ENCODE measurements at regions not wholly inside any gene's neighbourhood (a gene's known extent, or its start where the extent isn't known, plus 50 kb on each side); places are given as distances from the start of the nearest gene placed in this dataset.
A peak's percentile ranks its signal among the peaks of the same experiment; 100 is the strongest.

DNA sequence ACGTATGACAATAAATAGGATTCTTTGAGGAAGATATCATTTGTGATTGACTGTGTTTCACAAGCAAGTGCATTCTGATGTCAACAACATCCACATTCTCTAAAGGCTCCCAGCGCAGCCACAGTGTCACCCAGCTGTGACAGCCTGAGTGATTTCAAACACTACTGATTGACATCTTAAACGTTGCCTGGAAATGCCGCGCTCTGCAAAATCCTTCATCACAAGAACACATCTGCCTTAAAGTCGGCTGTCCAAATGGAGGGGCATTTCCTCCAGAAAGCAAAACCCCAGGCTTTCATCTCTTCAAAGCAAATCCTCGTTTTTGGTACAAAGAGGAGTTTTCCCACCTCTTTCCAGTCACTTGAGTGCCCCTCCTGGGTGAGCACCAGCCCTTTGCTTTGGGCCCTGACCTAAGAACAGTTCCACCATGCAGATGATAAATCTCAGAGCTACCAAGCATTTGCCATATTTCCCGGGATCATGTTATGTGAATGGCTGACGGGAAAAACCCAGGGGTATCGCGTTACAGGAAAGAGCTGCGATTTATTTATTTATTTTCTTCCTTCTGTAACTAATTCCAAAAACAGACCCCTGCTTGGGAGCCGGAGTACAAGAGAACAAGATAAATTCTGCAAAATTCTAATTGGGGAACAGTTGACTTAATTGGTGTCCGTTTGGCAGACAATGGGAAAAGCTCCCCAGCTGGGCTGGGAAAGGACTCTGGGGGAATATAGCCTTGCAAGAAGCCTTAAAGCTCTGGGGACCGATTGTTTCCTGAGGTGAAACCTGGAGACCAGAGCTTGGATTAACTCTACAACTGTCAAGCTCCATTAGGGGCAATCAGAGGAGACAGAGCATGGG is 703.8 kb upstream of the NR2F2 start:
- DNase-seq: peak; percentile 39
- Histone ChIP-seq H2BK5ac (ENCODE audit: low read length) (no peak overlapping the region), H3K4me1 (ENCODE audit: control insufficient read depth, low read depth, low read length) (no peaks in the 10 kb centered on the region), H3K27ac (ENCODE audit: low read depth, low read length) (no peak overlapping the region), H2BK120ac (ENCODE audit: low read depth, low read length) (no peak overlapping the region), H2BK15ac (replicated peaks; ENCODE audit: low read depth) (no peak overlapping the region), H4K8ac (ENCODE audit: low read depth, low read length) (no peak overlapping the region), H3K23ac (ENCODE audit: low read length) (no peak overlapping the region), H3K79me2 (ENCODE audit: control insufficient read depth, insufficient read depth, low read length) (no peaks in the 10 kb centered on the region), H4K5ac (ENCODE audit: low read length) (no peak overlapping the region), H3K36me3 (ENCODE audit: control insufficient read depth, insufficient read depth, low read length) (no peaks in the 10 kb centered on the region), H3K56ac (ENCODE audit: low read length) (no peak overlapping the region), H3K4ac (ENCODE audit: low read depth, low read length) (no peak overlapping the region), H3K27me3 (ENCODE audit: insufficient read depth, low read length, poor library complexity) (no peaks in the 10 kb centered on the region), H3K4me2 (ENCODE audit: low read length) (no peak overlapping the region), H3K79me1 (ENCODE audit: low read length) (no peaks in the 10 kb centered on the region), H3K4me3 (ENCODE audit: low read length) (no peak overlapping the region), H3K9ac (ENCODE audit: low read length) (no peak overlapping the region), H2AK5ac (ENCODE audit: low read length) (no peak overlapping the region), H3K18ac (ENCODE audit: low read length) (no peak overlapping the region)
- no CpG with 5 or more reads among the region's 15 CpGs for WGBS (ENCODE audit: extremely low coverage, insufficient coverage, low lambda C conversion rate)

DNA sequence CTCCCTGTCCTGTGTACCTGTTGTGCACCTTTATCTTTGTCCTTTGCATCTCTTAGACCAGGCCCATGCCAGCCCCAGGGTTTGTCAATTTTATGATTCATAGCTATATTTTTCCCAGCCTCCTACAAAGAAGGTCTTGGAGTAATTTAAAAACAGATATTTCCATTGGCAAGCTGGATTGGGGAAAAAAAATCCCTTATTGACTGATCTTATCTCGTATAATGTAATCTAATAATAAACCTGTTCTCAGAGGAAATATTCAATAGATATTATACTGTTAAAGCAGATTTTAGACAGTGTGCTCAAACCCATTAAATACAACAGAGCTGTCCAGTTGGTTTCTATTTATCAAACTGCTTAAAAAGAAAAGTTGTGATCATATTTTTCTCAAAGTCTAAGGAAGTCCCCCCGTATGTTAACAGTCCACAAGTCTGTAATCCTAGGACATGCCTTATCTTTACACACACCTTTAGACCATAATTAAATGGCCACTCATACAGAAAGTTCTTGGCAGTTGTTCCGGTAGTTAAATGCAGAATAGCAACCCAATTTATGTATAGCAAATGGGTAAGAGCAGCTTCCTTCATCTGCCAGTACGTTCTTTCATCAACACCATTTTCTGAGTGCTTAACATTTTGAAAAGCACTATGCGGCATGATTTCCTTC is 700.9 kb upstream of the NR2F2 start:
- Histone ChIP-seq H3K4ac (ENCODE audit: low read depth, low read length) (no peak overlapping the region), H3K56ac (ENCODE audit: low read length) (no peak overlapping the region), H3K27ac (ENCODE audit: low read depth, low read length) (no peak overlapping the region), H3K23ac (ENCODE audit: low read length) (no peak overlapping the region), H3K18ac (ENCODE audit: low read length) (no peak overlapping the region), H2BK15ac (replicated peaks; ENCODE audit: low read depth) (no peak overlapping the region), H4K5ac (ENCODE audit: low read length) (no peak overlapping the region), H4K8ac (ENCODE audit: low read depth, low read length) (no peak overlapping the region), H2BK5ac (ENCODE audit: low read length) (no peak overlapping the region), H3K79me1 (ENCODE audit: low read length) (no peaks in the 10 kb centered on the region), H3K79me2 (ENCODE audit: control insufficient read depth, insufficient read depth, low read length) (no peaks in the 10 kb centered on the region), H3K36me3 (ENCODE audit: control insufficient read depth, insufficient read depth, low read length) (no peaks in the 10 kb centered on the region), H3K9ac (ENCODE audit: low read length) (no peak overlapping the region), H3K27me3 (ENCODE audit: insufficient read depth, low read length, poor library complexity) (no peaks in the 10 kb centered on the region), H2AK5ac (ENCODE audit: low read length) (no peak overlapping the region), H3K4me2 (ENCODE audit: low read length) (no peak overlapping the region), H3K4me1 (ENCODE audit: control insufficient read depth, low read depth, low read length) (no peaks in the 10 kb centered on the region), H3K4me3 (ENCODE audit: low read length) (no peak overlapping the region), H2BK120ac (ENCODE audit: low read depth, low read length) (no peak overlapping the region)
- DNase-seq: no peak
- WGBS (ENCODE audit: extremely low coverage, insufficient coverage, low lambda C conversion rate): no CpG with 5 or more reads among the region's 5 CpGs

GRCh38 chr15:95630683-95631082 is 699.8 kb upstream of the NR2F2 start:
- Histone ChIP-seq H3K79me2 (ENCODE audit: control insufficient read depth, insufficient read depth, low read length) (no peaks in the 10 kb centered on the region), H2BK120ac (ENCODE audit: low read depth, low read length) (no peak overlapping the region), H3K4me3 (ENCODE audit: low read length) (no peak overlapping the region)

GRCh38 chr15:95635666-95636065 is 694.8 kb upstream of the NR2F2 start:
- H3K18ac ChIP-seq (ENCODE audit: low read length): no peak overlapping the region
- no CpG with 5 or more reads among the region's 2 CpGs for WGBS (ENCODE audit: extremely low coverage, insufficient coverage, low lambda C conversion rate)
- H2BK15ac ChIP-seq (replicated peaks; ENCODE audit: low read depth): no peak overlapping the region
- DNase-seq: no peak
- H2BK120ac ChIP-seq (ENCODE audit: low read depth, low read length): no peak overlapping the region
- H3K4me2 ChIP-seq (ENCODE audit: low read length): no peak overlapping the region
- H3K27me3 ChIP-seq (ENCODE audit: insufficient read depth, low read length, poor library complexity): no peaks in the 10 kb centered on the region
- no peak overlapping the region for H3K27ac ChIP-seq (ENCODE audit: low read depth, low read length)
- H2AK5ac ChIP-seq (ENCODE audit: low read length): no peak overlapping the region
- H4K8ac ChIP-seq (ENCODE audit: low read depth, low read length): no peak overlapping the region
- H3K9ac ChIP-seq (ENCODE audit: low read length): no peak overlapping the region
- no peaks in the 10 kb centered on the region for H3K79me1 ChIP-seq (ENCODE audit: low read length)
- no peaks in the 10 kb centered on the region for H3K36me3 ChIP-seq (ENCODE audit: control insufficient read depth, insufficient read depth, low read length)
- no peak overlapping the region for H3K4me3 ChIP-seq (ENCODE audit: low read length)
- no peak overlapping the region for H3K23ac ChIP-seq (ENCODE audit: low read length)
- no peak overlapping the region for H3K56ac ChIP-seq (ENCODE audit: low read length)
- H3K4ac ChIP-seq (ENCODE audit: low read depth, low read length): no peak overlapping the region
- H3K79me2 ChIP-seq (ENCODE audit: control insufficient read depth, insufficient read depth, low read length): no peaks in the 10 kb centered on the region
- no peak overlapping the region for H4K5ac ChIP-seq (ENCODE audit: low read length)
- no peak overlapping the region for H2BK5ac ChIP-seq (ENCODE audit: low read length)
- H3K4me1 ChIP-seq (ENCODE audit: control insufficient read depth, low read depth, low read length): no peaks in the 10 kb centered on the region

More at GRCh38 chr15:95630683-95631082, 699.8 kb upstream of the NR2F2 start:
- no peak overlapping the region for H2BK5ac ChIP-seq (ENCODE audit: low read length)
- no peaks in the 10 kb centered on the region for H3K27me3 ChIP-seq (ENCODE audit: insufficient read depth, low read length, poor library complexity)
- no peak overlapping the region for H4K5ac ChIP-seq (ENCODE audit: low read length)
- no peaks in the 10 kb centered on the region for H3K79me1 ChIP-seq (ENCODE audit: low read length)
- no peak for DNase-seq
- no CpG with 5 or more reads among the region's 1 CpG for WGBS (ENCODE audit: extremely low coverage, insufficient coverage, low lambda C conversion rate)
- H3K9ac ChIP-seq (ENCODE audit: low read length): no peak overlapping the region
- H3K56ac ChIP-seq (ENCODE audit: low read length): no peak overlapping the region
- no peak overlapping the region for H3K4me2 ChIP-seq (ENCODE audit: low read length)
- H3K36me3 ChIP-seq (ENCODE audit: control insufficient read depth, insufficient read depth, low read length): no peaks in the 10 kb centered on the region
- no peak overlapping the region for H3K23ac ChIP-seq (ENCODE audit: low read length)
- H2BK15ac ChIP-seq (replicated peaks; ENCODE audit: low read depth): no peak overlapping the region
- H3K27ac ChIP-seq (ENCODE audit: low read depth, low read length): no peak overlapping the region
- no peak overlapping the region for H3K18ac ChIP-seq (ENCODE audit: low read length)
- no peak overlapping the region for H2AK5ac ChIP-seq (ENCODE audit: low read length)
- H4K8ac ChIP-seq (ENCODE audit: low read depth, low read length): no peak overlapping the region
- no peak overlapping the region for H3K4ac ChIP-seq (ENCODE audit: low read depth, low read length)
- no peaks in the 10 kb centered on the region for H3K4me1 ChIP-seq (ENCODE audit: control insufficient read depth, low read depth, low read length)

DNA sequence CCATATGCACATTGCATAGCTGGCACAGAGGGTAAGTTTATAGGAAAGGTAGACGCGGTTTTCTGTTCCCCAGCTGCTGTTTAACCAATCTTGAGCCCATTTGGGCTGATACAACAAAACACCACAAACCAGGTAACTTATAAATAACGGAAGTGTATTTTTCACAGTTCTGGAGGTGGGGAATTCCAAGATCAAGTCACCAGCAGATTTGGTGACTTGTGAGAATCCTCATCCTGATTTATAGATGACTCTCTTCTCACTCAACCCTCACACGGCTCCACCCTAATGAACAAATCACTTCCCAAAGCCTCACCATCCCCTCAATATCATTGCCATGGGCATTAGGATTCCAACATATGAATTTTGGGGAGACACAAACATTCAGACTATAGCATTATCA is 694.4 kb upstream of the NR2F2 start:
- no peak overlapping the region for H4K5ac ChIP-seq (ENCODE audit: low read length)
- whole genome bisulfite sequencing (ENCODE audit: extremely low coverage, insufficient coverage, low lambda C conversion rate): no CpG with 5 or more reads among the region's 4 CpGs
- H3K27ac ChIP-seq (ENCODE audit: low read depth, low read length): no peak overlapping the region
- no peak overlapping the region for H2BK5ac ChIP-seq (ENCODE audit: low read length)
- no peak overlapping the region for H2AK5ac ChIP-seq (ENCODE audit: low read length)
- no peak overlapping the region for H3K23ac ChIP-seq (ENCODE audit: low read length)
- H3K36me3 ChIP-seq (ENCODE audit: control insufficient read depth, insufficient read depth, low read length): no peaks in the 10 kb centered on the region
- H3K9ac ChIP-seq (ENCODE audit: low read length): no peak overlapping the region
- no peak for DNase-seq
- H2BK15ac ChIP-seq (replicated peaks; ENCODE audit: low read depth): no peak overlapping the region
- H3K27me3 ChIP-seq (ENCODE audit: insufficient read depth, low read length, poor library complexity): no peaks in the 10 kb centered on the region
- H3K4ac ChIP-seq (ENCODE audit: low read depth, low read length): no peak overlapping the region
- H2BK120ac ChIP-seq (ENCODE audit: low read depth, low read length): no peak overlapping the region
- H3K4me2 ChIP-seq (ENCODE audit: low read length): no peak overlapping the region
- H3K79me2 ChIP-seq (ENCODE audit: control insufficient read depth, insufficient read depth, low read length): no peaks in the 10 kb centered on the region
- H3K18ac ChIP-seq (ENCODE audit: low read length): no peak overlapping the region
- no peaks in the 10 kb centered on the region for H3K4me1 ChIP-seq (ENCODE audit: control insufficient read depth, low read depth, low read length)
- no peak overlapping the region for H3K56ac ChIP-seq (ENCODE audit: low read length)
- no peak overlapping the region for H4K8ac ChIP-seq (ENCODE audit: low read depth, low read length)
- no peaks in the 10 kb centered on the region for H3K79me1 ChIP-seq (ENCODE audit: low read length)
- H3K4me3 ChIP-seq (ENCODE audit: low read length): no peak overlapping the region
